PC-9 (cell line): ENCODE measurements at regions not wholly inside any gene's neighbourhood (a gene's known extent, or its start where the extent isn't known, plus 50 kb on each side); places are given as distances from the start of the nearest gene placed in this dataset.

ENCODE experiments used
- CTCF ChIP-seq: fragments of 200-600 bp; sonication (generic); conservative IDR thresholded peaks from 2 replicates; pipeline ENCODE4 v1.6.1; 2017; ENCODE audit warnings: mixed run types, antibody characterized with exemption, mild to moderate bottlenecking, moderate library complexity
- EZH2 ChIP-seq: fragments of 200-600 bp; sonication (generic); IDR thresholded peaks from 2 replicates; pipeline ENCODE4 v1.8.0; 2017; ENCODE audit warnings: antibody characterized with exemption, low read depth

GRCh38 chr7:68564306-68565135, 1033.8 kb upstream of the AUTS2 start:
- no peak for TF ChIP-seq CTCF
- no peak for TF ChIP-seq EZH2
